Kidney epithelial cell (primary cell): ENCODE measurements at regions not wholly inside any gene's neighbourhood (a gene's known extent, or its start where the extent isn't known, plus 50 kb on each side); places are given as distances from the start of the nearest gene placed in this dataset.

Experiments
- DNase-seq: peaks from one replicate; pipeline ENCODE4 v3.0.0-alpha.2; 2010; ENCODE audit warnings: low read depth
- H3K27me3 ChIP-seq: 2 replicates; pipeline ENCODE4 v1.6.0; 2011; ENCODE audit warnings: low read length; ENCODE audit not compliant: control insufficient read depth, insufficient read depth
- H3K36me3 ChIP-seq: 2 replicates; pipeline ENCODE4 v1.5.1; 2011; ENCODE audit warnings: low read length; ENCODE audit not compliant: control insufficient read depth, insufficient read depth
- H3K4me3 ChIP-seq: 2 replicates; pipeline ENCODE4 v1.5.1; 2011; ENCODE audit warnings: low read depth, mild to moderate bottlenecking, control low read depth, low read length
- TF ChIP-seq, protein P1 (sequence below): IDR thresholded peaks from 2 replicates; pipeline ENCODE4 v1.5.1; 2011; ENCODE audit warnings: mild to moderate bottlenecking, moderate library complexity, low read length, control low read depth, inconsistent platforms; ENCODE audit not compliant: insufficient read depth, poor library complexity, severe bottlenecking

DNA sequence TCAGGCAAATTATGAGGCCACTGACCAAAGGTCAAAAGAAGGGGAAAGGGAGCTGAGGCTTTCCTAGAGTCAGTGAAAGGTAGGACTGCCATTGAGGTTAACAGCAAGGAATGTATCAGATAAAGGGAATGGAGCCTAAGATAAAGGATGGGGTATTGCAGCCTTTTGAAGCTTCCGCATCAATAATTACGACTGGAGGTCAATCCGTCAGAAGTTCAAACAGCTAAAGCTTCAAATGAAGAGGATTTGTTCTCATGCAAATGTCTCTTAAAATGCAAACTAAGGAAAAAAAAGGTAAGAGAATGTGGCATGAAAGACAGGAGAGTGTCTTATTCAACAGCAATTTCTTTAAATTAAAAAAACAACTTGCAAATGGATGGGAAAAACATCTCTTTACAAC is 341.1 kb upstream of the RGMB start:
- TF ChIP-seq, protein P1, sequence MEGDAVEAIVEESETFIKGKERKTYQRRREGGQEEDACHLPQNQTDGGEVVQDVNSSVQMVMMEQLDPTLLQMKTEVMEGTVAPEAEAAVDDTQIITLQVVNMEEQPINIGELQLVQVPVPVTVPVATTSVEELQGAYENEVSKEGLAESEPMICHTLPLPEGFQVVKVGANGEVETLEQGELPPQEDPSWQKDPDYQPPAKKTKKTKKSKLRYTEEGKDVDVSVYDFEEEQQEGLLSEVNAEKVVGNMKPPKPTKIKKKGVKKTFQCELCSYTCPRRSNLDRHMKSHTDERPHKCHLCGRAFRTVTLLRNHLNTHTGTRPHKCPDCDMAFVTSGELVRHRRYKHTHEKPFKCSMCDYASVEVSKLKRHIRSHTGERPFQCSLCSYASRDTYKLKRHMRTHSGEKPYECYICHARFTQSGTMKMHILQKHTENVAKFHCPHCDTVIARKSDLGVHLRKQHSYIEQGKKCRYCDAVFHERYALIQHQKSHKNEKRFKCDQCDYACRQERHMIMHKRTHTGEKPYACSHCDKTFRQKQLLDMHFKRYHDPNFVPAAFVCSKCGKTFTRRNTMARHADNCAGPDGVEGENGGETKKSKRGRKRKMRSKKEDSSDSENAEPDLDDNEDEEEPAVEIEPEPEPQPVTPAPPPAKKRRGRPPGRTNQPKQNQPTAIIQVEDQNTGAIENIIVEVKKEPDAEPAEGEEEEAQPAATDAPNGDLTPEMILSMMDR = no peak
- DNase-seq = no peak
- H3K27me3 ChIP-seq = no peaks in the 10 kb centered on the region
- H3K36me3 ChIP-seq = no peaks in the 10 kb centered on the region
- H3K4me3 ChIP-seq = no peak overlapping the region

DNA sequence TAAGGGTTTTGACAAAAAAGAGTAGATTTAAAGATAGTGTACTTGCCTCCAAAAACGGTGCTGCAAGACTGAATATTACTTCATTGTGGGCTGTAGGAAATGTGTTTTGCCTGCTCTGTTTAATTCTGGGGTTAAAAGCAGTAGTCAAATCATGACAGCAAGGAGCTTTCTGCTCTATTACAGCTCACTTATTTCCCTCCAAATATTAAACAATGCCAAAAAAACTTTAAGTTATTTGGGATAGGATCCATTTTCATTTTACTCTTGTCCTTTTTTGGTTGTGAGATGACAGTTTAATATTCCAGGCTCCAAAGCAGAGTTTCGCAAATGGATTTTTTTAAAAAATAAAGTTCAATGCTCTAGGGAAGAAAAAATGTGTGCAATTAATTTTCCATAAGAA is 340.4 kb upstream of the RGMB start:
- Histone ChIP-seq H3K36me3 (no peaks in the 10 kb centered on the region), H3K4me3 (no peak overlapping the region), H3K27me3 (no peaks in the 10 kb centered on the region)
- TF ChIP-seq, protein P1 = no peak
- DNase-seq = no peak

DNA sequence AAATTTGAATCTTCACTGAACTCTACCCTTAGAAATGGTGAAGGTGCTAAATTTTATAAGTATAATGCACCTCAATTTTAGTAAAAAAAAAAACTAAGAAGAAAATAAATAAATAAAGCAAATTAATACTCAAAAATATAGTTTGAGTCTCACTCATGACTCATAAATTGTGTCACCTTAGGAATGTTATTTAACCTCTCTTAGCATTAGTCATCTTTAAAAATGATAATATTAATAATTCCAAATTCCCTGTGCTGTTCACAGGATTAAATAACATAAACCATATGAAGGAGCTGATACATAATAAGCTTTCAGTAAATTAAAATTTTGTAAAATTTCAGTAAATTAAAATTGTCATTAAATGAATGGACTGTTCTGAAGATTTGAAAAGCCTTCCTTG is 339.8 kb upstream of the RGMB start:
- no peak for DNase-seq
- no peaks in the 10 kb centered on the region for H3K27me3 ChIP-seq
- H3K4me3 ChIP-seq = no peak overlapping the region
- TF ChIP-seq, protein P1 = no peak
- no peaks in the 10 kb centered on the region for H3K36me3 ChIP-seq

DNA sequence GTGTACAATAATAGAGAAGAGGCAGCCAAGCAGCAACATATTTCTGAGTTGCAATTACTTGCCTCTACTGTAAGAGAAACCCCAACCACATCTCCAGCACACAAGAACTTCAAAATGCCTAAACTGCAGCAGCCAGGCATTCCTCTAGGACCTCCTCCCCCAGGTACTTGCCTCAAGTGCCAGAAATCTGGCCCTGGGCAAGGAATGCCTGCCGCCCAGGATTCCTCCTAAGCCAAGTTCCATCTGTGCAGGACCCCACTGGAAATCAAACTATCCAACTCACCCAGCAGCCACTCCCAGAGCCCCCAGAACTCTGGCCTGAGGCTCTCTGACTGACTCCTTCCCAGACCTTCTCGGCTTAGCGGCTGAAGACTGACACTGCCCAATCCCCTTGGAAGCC is 336.8 kb upstream of the RGMB start:
- DNase-seq = no peak
- Histone ChIP-seq H3K4me3 (no peak overlapping the region), H3K36me3 (no peaks in the 10 kb centered on the region), H3K27me3 (no peaks in the 10 kb centered on the region)
- TF ChIP-seq, protein P1 = no peak

DNA sequence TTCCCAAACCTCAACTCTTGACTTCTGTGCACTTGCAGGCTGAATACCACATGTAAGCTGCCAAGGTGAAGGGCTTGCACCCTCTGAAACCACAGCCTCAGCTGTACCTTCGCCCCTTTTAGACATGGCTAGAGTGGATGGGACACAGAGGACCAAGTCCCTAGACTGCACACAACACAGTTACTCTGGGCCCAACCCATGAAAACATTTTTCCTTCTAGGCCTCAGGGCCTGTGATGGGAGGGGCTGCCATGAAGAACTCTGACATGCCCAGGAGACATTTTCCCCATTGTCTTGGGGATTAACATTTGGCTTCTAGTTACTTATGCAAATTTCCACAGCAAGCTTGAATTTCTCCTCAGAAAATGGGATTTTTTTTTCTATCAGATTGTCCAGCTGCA is 331.0 kb upstream of the RGMB start:
- Histone ChIP-seq H3K36me3 (no peaks in the 10 kb centered on the region), H3K27me3 (no peaks in the 10 kb centered on the region), H3K4me3 (no peak overlapping the region)
- TF ChIP-seq, protein P1 = no peak
- no peak for DNase-seq

DNA sequence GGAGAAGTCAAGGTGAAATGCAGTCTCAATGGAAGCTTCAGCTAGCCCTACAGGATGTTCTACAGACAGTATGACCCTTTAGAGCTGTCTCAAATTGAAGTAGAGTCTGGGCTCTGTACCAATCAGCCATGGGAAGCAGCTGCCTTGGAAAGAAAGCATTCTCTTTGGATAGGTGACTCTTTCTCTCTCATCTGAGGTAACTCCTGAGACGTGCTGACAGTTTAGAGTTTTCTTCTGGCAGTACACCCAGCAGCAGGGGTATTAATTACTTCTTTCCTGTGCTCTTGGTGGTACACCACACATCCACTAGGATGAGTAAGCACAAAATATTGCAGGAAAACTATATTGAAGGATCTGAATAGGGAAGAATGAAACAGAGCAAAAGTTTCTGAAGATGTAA is 329.6 kb upstream of the RGMB start:
- no peak for DNase-seq
- no peaks in the 10 kb centered on the region for H3K36me3 ChIP-seq
- H3K27me3 ChIP-seq = no peaks in the 10 kb centered on the region
- H3K4me3 ChIP-seq = no peak overlapping the region
- TF ChIP-seq, protein P1 = no peak
